ENCODE measurements at regions not wholly inside any gene's neighbourhood (a gene's known extent, or its start where the extent isn't known, plus 50 kb on each side); places are given as distances from the start of the nearest gene placed in this dataset.

DNA sequence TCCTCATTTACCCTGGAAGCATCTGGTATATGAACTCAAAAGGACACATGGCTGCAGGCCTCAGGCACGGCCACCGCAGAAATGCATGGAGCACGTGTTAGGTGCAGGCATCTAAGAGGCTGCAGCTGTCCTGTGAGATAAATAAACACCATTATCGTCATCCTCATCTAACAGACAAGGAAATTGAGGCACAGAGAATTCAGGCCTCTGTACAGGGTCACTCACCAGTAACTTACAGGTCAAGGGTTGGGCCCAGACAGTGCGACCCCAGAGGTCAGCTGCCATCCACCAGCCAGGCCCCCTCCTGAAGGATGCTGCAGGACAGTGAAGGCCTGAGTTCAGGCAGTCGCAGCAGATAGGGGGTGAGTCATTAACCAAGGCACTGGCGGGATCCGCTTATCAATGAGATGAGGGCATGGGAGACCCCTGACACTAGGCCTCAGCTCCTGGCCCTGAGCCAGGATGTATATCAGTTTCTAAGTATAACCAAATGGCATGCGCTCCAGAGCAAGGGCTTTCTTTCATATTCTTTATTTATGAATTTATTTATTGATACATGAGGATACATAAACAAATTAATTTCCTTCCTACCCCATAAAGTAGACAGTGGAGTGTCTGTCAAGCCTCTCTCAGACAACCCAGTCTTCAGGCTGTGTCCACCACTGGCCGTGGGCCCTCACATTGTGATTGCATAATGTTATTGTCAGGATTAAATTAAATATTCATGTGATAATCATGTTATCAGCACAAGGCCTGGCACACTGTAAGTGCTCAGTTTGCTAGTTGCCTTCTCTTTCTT lies 316.9 kb downstream of the QKI start:
- ATAC-seq (no peak), DNase-seq (ENCODE audit: low read depth, low spot score) (no peak)
- Histone ChIP-seq H3K9ac (ENCODE audit: low read length) (no peak overlapping the region), H3K4me1 (ENCODE audit: control insufficient read depth in 1 of 2, insufficient read depth in 2 of 2, low read length in 2 of 2) (no peaks in the 10 kb centered on the region), H3K36me3 (ENCODE audit: control insufficient read depth in 1 of 2, insufficient read depth in 2 of 2, low read length in 2 of 2) (no peaks in the 10 kb centered on the region), H3K79me2 (ENCODE audit: insufficient read depth, low read length) (no peaks in the 10 kb centered on the region), H3K4me2 (ENCODE audit: low read length) (no peak overlapping the region), H3K9me2 (ENCODE audit: insufficient read depth) (no peaks in the 10 kb centered on the region), H3K27ac (ENCODE audit: low read depth, low read length) (no peak overlapping the region), H3K27me3 (ENCODE audit: insufficient read depth, low read length) (no peaks in the 10 kb centered on the region), H2AFZ (ENCODE audit: low read depth, low read length, poor library complexity, severe bottlenecking) (no peak overlapping the region), H3K9me3 (ENCODE audit: control insufficient read depth in 1 of 2, insufficient read depth in 1 of 2, low read depth in 1 of 2, low read length in 2 of 2) (no peaks in the 10 kb centered on the region), H3K4me3 (replicated peaks in 1 of 2; ENCODE audit: low read depth in 1 of 2, low read length in 2 of 2) (no peak overlapping the region), H4K20me1 (ENCODE audit: insufficient read depth) (no peaks in the 10 kb centered on the region)
- POLR2A ChIA-PET, result no interaction called here
- TF ChIP-seq SIN3A (IDR thresholded peaks at IDR 0.05; ENCODE audit: low read depth) (no peak), EZH2phosphoT487 (IDR thresholded peaks at IDR 0.05; ENCODE audit: borderline replicate concordance) (no peak), EZH2 (IDR thresholded peaks at IDR 0.05) (no peak), EGR1 (IDR thresholded peaks at IDR 0.05; ENCODE audit: low read depth) (no peak), POLR2AphosphoS5 (IDR thresholded peaks at IDR 0.05; ENCODE audit: low read depth, low read length) (no peak), POLR2A (IDR thresholded peaks at IDR 0.05; ENCODE audit: borderline replicate concordance, extremely low read depth, insufficient read depth, insufficient read length) (no peak), YY1 (IDR thresholded peaks at IDR 0.05; ENCODE audit: extremely low read depth, insufficient replicate concordance, low read depth, low read length) (no peak), ELF1 (IDR thresholded peaks at IDR 0.05; ENCODE audit: borderline replicate concordance, low read depth) (no peak), JUND (IDR thresholded peaks at IDR 0.05) (no peak)
- TF ChIP-seq, protein P1, sequence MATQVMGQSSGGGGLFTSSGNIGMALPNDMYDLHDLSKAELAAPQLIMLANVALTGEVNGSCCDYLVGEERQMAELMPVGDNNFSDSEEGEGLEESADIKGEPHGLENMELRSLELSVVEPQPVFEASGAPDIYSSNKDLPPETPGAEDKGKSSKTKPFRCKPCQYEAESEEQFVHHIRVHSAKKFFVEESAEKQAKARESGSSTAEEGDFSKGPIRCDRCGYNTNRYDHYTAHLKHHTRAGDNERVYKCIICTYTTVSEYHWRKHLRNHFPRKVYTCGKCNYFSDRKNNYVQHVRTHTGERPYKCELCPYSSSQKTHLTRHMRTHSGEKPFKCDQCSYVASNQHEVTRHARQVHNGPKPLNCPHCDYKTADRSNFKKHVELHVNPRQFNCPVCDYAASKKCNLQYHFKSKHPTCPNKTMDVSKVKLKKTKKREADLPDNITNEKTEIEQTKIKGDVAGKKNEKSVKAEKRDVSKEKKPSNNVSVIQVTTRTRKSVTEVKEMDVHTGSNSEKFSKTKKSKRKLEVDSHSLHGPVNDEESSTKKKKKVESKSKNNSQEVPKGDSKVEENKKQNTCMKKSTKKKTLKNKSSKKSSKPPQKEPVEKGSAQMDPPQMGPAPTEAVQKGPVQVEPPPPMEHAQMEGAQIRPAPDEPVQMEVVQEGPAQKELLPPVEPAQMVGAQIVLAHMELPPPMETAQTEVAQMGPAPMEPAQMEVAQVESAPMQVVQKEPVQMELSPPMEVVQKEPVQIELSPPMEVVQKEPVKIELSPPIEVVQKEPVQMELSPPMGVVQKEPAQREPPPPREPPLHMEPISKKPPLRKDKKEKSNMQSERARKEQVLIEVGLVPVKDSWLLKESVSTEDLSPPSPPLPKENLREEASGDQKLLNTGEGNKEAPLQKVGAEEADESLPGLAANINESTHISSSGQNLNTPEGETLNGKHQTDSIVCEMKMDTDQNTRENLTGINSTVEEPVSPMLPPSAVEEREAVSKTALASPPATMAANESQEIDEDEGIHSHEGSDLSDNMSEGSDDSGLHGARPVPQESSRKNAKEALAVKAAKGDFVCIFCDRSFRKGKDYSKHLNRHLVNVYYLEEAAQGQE (IDR thresholded peaks at IDR 0.05; ENCODE audit: low read depth), result no peak
- TF ChIP-seq, protein P2, sequence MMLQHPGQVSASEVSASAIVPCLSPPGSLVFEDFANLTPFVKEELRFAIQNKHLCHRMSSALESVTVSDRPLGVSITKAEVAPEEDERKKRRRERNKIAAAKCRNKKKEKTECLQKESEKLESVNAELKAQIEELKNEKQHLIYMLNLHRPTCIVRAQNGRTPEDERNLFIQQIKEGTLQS (IDR thresholded peaks at IDR 0.05), result no peak
- CTCF ChIA-PET, result no interaction called here
- intact Hi-C loops (cut with micrococcal nuclease), result no loop called here
- BruUV-seq (replicated peaks), result no TSS peak
- RAD21 ChIA-PET (ENCODE audit: low non-redundant PET in 1 of 2, low total read pairs in 2 of 2, uncharacterized antibody in 2 of 2, unreplicated experiment in 2 of 2), result no interaction called here
